Lung (tissue), 11 donors: ENCODE measurements at regions not wholly inside any gene's neighbourhood (a gene's known extent, or its start where the extent isn't known, plus 50 kb on each side); places are given as distances from the start of the nearest gene placed in this dataset.
"Not testable (repeated sequence)": the region's sequence is repeated elsewhere in the genome, so short reads cannot be mapped to it uniquely, and the experiment has no call there.

Experiments
- ATAC-seq: fragments of 200-7000 bp; cut with Tn5 transposase; one replicate; pipeline ENCODE4 v1.9.1; 2020; ENCODE audit warnings: moderate number of reproducible peaks; ENCODE audit not compliant: insufficient read depth, low FRiP score
- DNase-seq, 3 donors: peaks; one replicate each; pipeline ENCODE4 v3.0.0-alpha.2; 2013 to 2017
- H3K27ac ChIP-seq, 2 donors: one replicate each; pipeline ENCODE4 v1.5.1; 2013; ENCODE audit warnings: mild to moderate bottlenecking in 2 of 2, moderate library complexity in 2 of 2, control low read depth in 1 of 2, inconsistent platforms in 1 of 2, low read depth in 1 of 2, low read length in 1 of 2
- H3K27me3 ChIP-seq, 3 donors: one replicate each; pipeline ENCODE4 v1.5.1; 2013; ENCODE audit warnings: low read length in 2 of 3; ENCODE audit not compliant: control insufficient read depth in 3 of 3, insufficient read depth in 3 of 3
- H3K36me3 ChIP-seq, 4 donors: one replicate each; pipeline ENCODE4 v1.5.1; 2013; ENCODE audit warnings: low read length in 4 of 4, mild to moderate bottlenecking in 1 of 4, moderate library complexity in 1 of 4; ENCODE audit not compliant: control insufficient read depth in 4 of 4, insufficient read depth in 4 of 4
- H3K4me1 ChIP-seq, 5 donors: one replicate each; pipeline ENCODE4 v1.5.1; 2013; ENCODE audit warnings: low read length in 5 of 5, mild to moderate bottlenecking in 2 of 5, moderate library complexity in 1 of 5; ENCODE audit not compliant: control insufficient read depth in 5 of 5, insufficient read depth in 5 of 5
- H3K4me3 ChIP-seq: one replicate; pipeline ENCODE4 v1.5.1; 2013; ENCODE audit warnings: mild to moderate bottlenecking, control low read depth, moderate library complexity
- H3K9ac ChIP-seq, 2 donors: one replicate each; pipeline ENCODE4 v1.5.1; 2013; ENCODE audit warnings: low read length in 2 of 2, control low read depth in 1 of 2; ENCODE audit not compliant: insufficient read depth in 1 of 2
- H3K9me3 ChIP-seq, 4 donors: one replicate each; pipeline ENCODE4 v1.5.1; 2013; ENCODE audit warnings: low read length in 3 of 4, mild to moderate bottlenecking in 1 of 4, moderate library complexity in 1 of 4; ENCODE audit not compliant: control insufficient read depth in 4 of 4, insufficient read depth in 3 of 4
- WGBS, 2 donors: extraction: QIAGEN DNeasy Blood & Tissue Kit; methylation state at CpG; one replicate each; pipeline ENCODE4 v1.1.7; 2013; 5-methylcytosine and 5-hydroxymethylcytosine counted together
- TF ChIP-seq, protein P1 (sequence below): IDR thresholded peaks from 2 replicates; pipeline ENCODE4 v1.5.1; 2012; ENCODE audit warnings: mild to moderate bottlenecking; ENCODE audit errors: control extremely low read depth, extremely low read depth
- donor health status: control.
- donor health status: control.
- donor health status: Bipolar disorder and iron deficiency.
- donor health status: healthy.
- donor health status: DM: yes; HTN: yes; CAD: no.

DNA sequence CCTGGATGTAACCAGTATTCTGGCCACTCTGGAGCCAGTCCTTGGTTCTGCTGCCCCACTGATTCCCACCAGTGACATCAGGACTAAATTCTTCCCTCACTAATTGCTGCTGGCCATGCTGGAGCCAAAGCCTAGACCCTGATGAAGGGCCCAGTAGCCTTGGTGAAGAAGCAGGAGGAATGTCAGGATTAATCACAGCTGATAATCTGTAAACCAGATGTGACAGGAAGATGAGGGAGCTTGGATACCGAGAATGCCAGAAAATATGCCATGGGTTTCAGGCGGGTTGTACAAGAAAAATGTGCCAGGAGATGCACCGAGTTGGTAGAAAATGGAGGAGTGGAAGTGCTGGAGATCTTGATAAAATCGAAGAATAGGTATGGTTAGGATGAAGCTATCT, 119.0 kb upstream of the PPP2R5A start:
- H3K9ac ChIP-seq = no peak overlapping the region
- no peak overlapping the region for H3K4me3 ChIP-seq
- WGBS, 2 donors = 33 to 69% methylated on average over 4 of the region's 4 CpGs
- TF ChIP-seq, protein P1, sequence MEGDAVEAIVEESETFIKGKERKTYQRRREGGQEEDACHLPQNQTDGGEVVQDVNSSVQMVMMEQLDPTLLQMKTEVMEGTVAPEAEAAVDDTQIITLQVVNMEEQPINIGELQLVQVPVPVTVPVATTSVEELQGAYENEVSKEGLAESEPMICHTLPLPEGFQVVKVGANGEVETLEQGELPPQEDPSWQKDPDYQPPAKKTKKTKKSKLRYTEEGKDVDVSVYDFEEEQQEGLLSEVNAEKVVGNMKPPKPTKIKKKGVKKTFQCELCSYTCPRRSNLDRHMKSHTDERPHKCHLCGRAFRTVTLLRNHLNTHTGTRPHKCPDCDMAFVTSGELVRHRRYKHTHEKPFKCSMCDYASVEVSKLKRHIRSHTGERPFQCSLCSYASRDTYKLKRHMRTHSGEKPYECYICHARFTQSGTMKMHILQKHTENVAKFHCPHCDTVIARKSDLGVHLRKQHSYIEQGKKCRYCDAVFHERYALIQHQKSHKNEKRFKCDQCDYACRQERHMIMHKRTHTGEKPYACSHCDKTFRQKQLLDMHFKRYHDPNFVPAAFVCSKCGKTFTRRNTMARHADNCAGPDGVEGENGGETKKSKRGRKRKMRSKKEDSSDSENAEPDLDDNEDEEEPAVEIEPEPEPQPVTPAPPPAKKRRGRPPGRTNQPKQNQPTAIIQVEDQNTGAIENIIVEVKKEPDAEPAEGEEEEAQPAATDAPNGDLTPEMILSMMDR = no peak
- DNase-seq = no peak
- peak overlapping the region; percentile 20 to 23 for H3K27ac ChIP-seq
- no peaks in the 10 kb centered on the region for H3K36me3 ChIP-seq
- no peak for ATAC-seq
- H3K27me3 ChIP-seq = no peaks in the 10 kb centered on the region
- H3K9me3 ChIP-seq = no peaks in the 10 kb centered on the region
- peaks cover 3 to 19% (median 8%) of the 10 kb centered on the region in 5 donors for H3K4me1 ChIP-seq

DNA sequence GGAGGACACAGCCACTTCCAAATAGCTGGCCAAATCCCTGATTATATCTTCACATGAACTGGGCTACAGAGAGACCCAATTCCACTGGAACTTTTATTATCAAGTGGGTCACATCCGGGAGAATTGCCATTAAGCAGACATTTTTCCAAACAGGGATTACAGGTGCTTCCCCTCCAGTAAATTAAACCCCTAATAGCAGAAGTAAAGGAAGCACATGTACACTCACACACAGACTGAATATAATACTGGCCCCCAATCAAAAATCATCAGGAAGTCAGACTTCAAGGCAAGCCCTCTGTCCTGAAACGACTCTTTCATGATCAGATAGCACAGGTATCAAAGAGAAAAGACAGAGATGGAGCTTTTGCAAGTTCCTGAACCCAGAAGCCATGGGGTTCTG, 118.6 kb upstream of the PPP2R5A start:
- 23 to 27% methylated on average over 2 of the region's 2 CpGs for WGBS, 2 donors
- peak in 2 of 3 donors; percentile 45 to 58 for DNase-seq

DNA sequence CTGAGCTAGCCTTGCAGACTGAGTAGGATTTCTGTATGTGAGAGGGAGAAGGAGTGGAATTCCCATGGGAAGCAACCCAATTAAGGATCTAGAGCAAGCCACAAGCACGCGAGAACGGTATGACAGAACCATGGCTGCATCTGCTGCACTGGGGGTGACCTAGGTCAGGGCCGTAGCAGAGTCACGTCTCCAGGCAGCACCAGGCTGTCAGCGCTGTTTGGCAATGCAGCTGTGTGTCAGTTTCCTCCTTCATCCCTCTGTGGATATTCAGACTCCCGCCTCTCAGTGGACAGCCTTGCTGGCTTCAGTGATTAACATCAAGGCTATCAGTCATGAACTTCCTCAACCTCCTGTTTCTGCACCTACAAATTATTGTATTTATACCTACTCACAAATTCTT, 118.1 kb upstream of the PPP2R5A start:
- Histone ChIP-seq H3K4me3 (peak overlapping the region; percentile 4), H3K36me3 (no peaks in the 10 kb centered on the region), H3K9ac (no peak overlapping the region), H3K9me3 (no peaks in the 10 kb centered on the region), H3K27me3 (no peaks in the 10 kb centered on the region), H3K27ac (peak overlapping the region; percentile 24 to 67), H3K4me1 (peaks cover 3 to 14% (median 7%) of the 10 kb centered on the region in 5 donors)
- DNase-seq (peak; percentile 27 to 65 (median 31)), ATAC-seq (peak; percentile 24)
- WGBS, 2 donors = 16 to 24% methylated on average over 7 of the region's 7 CpGs
- TF ChIP-seq, protein P1 = no peak

More for the DNA sequence above, 118.6 kb upstream of the PPP2R5A start:
- TF ChIP-seq, protein P1 = no peak
- H3K27me3 ChIP-seq = no peaks in the 10 kb centered on the region
- H3K4me3 ChIP-seq = no peak overlapping the region
- ATAC-seq = no peak
- peaks cover 3 to 15% (median 8%) of the 10 kb centered on the region in 5 donors for H3K4me1 ChIP-seq
- no peaks in the 10 kb centered on the region for H3K9me3 ChIP-seq
- H3K9ac ChIP-seq = no peak overlapping the region
- peak overlapping the region in 1 of 2 donors; percentile 24 for H3K27ac ChIP-seq
- H3K36me3 ChIP-seq = no peaks in the 10 kb centered on the region

DNA sequence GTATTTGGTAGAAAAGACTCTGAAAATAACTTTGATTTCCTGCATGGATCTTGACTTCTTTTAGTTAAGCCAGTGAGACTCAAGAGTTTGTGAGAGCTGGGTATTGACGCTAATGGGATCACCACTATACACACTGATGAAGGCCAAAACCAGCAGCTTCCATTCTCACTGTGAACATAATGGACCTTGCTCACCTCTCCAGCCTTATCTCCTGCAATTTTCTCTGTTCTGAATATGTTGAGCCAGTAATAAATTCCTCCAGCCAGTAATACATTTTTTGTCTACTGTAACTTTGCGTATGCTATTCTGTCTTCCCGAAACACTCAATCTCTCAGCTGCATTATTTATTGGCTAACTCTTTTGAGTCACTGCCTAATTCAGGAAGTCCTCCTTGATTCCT, 111.6 kb upstream of the PPP2R5A start:
- no peaks in the 10 kb centered on the region for H3K9me3 ChIP-seq
- TF ChIP-seq, protein P1 = no peak
- no peaks in the 10 kb centered on the region for H3K27me3 ChIP-seq
- H3K4me1 ChIP-seq = peaks cover 0 to 5% (median 3%) of the 10 kb centered on the region in 5 donors
- no peaks in the 10 kb centered on the region for H3K36me3 ChIP-seq
- ATAC-seq (no peak), DNase-seq (no peak)
- WGBS, 2 donors = 91 to 95% methylated on average over 3 of the region's 3 CpGs
- no peak overlapping the region for H3K9ac ChIP-seq
- no peak overlapping the region for H3K4me3 ChIP-seq
- no peak overlapping the region for H3K27ac ChIP-seq

DNA sequence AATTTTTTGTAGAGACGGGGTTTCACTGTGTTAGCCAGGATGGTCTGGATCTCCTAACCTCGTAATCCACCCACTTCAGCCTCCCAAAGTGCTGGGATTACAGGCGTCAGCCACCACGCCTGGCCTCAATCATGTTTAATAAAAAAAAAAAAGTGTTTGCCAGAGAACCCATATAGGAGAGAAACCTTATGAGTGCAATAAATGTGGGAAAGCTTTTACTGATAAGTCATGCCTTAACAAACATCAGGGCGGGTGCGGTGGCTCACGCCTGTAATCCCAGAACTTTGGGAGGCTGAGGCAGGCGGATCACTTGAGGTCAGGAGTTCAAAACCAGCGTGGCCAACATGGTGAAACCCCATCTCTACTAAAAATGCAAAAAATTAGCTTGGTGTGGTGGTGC, 110.9 kb upstream of the PPP2R5A start:
- not testable (repeated sequence) for H3K27ac ChIP-seq, ATAC-seq, H3K36me3 ChIP-seq, DNase-seq, H3K9me3 ChIP-seq, H3K9ac ChIP-seq, H3K27me3 ChIP-seq, H3K4me1 ChIP-seq, H3K4me3 ChIP-seq
- WGBS, 2 donors = 97% methylated on average over 9 of the region's 9 CpGs
